GM12878 (cell line): ENCODE measurements at regions not wholly inside any gene's neighbourhood (a gene's known extent, or its start where the extent isn't known, plus 50 kb on each side); places are given as distances from the start of the nearest gene placed in this dataset.

ENCODE experiments used
- ATAC-seq: fragments of 200-7000 bp; cut with Tn5 transposase; 3 replicates; pipeline ENCODE4 v1.9.1; 2020; ENCODE audit warnings: mild to moderate bottlenecking, moderate library complexity
- BruUV-seq: library from RNA; stranded (reverse); fragments of 400-500 nt; replicated peaks from 2 replicates; lab custom pipeline; 2021; lab: Mats Ljungman, UMichigan
- CTCF ChIA-PET: fragments of 300-600 bp; sonication (Branson Sonifier 250); formaldehyde crosslinking; extraction: SDS; loops from one replicate; lab custom pipeline; 2021; ENCODE audit warnings: inconsistent platforms; lab: Yijun Ruan, JAX
- POLR2A ChIA-PET: fragments of 350-600 bp; formaldehyde crosslinking; extraction: SDS; loops from one replicate; lab custom pipeline; 2021; ENCODE audit warnings: inconsistent platforms; lab: Charles Lee
- RAD21 ChIA-PET: fragments of 300-600 bp; sonication (Branson Sonifier 250); formaldehyde crosslinking; loops from one replicate; lab custom pipeline; 2023; ENCODE audit warnings: antibody characterized with exemption; ENCODE audit not compliant: unreplicated experiment; lab: Charles Lee
- SMC1A ChIA-PET: fragments of 300-600 bp; sonication (Branson Sonifier 250); formaldehyde crosslinking; loops from one replicate; lab custom pipeline; 2023; ENCODE audit not compliant: unreplicated experiment, uncharacterized antibody; lab: Charles Lee
- DNase-seq: peaks from one replicate; pipeline ENCODE4 v3.0.0-alpha.2; 2011; ENCODE audit warnings: low read depth, low spot score
- FAIRE-seq: peaks from 3 replicates; lab custom pipeline; 2011; peaks lifted over from hg19 to GRCh38; lab: Jason Lieb, UNC
- H2AFZ ChIP-seq: 2 replicates; pipeline ENCODE4 v1.6.0; 2011; ENCODE audit warnings: low read depth, low read length, control low read depth; ENCODE audit not compliant: control insufficient read depth
- H3K27ac ChIP-seq: 2 replicates; pipeline ENCODE4 v1.5.1; 2011; ENCODE audit warnings: control low read depth; ENCODE audit not compliant: control insufficient read depth, insufficient read depth
- H3K27me3 ChIP-seq, 2 experiments: replicated peaks in 1 of 2; 2 replicates each; pipeline versions ENCODE4 v1.6.0 to v1.6.1; 2011; ENCODE audit warnings: low read length in 1 of 2; ENCODE audit not compliant: control insufficient read depth in 2 of 2, insufficient read depth in 2 of 2
- H3K36me3 ChIP-seq, 2 experiments: 2 replicates each; pipeline ENCODE4 v1.5.1; 2011; ENCODE audit warnings: low read length in 1 of 2; ENCODE audit not compliant: control insufficient read depth in 2 of 2, insufficient read depth in 2 of 2
- H3K4me1 ChIP-seq: 2 replicates; pipeline ENCODE4 v1.6.1; 2011; ENCODE audit warnings: mild to moderate bottlenecking, low read length, moderate library complexity, mixed read lengths; ENCODE audit not compliant: control insufficient read depth, insufficient read depth
- H3K4me2 ChIP-seq: 2 replicates; pipeline ENCODE4 v1.6.0; 2011; ENCODE audit warnings: control low read depth; ENCODE audit not compliant: control insufficient read depth, insufficient read depth
- H3K4me3 ChIP-seq: fragments of 200-600 bp; sonication (generic); 2 replicates; pipeline ENCODE4 v1.5.1; 2016
- H3K79me2 ChIP-seq: 2 replicates; pipeline ENCODE4 v1.6.0; 2011; ENCODE audit warnings: low read length; ENCODE audit not compliant: control insufficient read depth, insufficient read depth
- H3K9ac ChIP-seq: 2 replicates; pipeline ENCODE4 v1.8.0; 2011; ENCODE audit warnings: low read length, control low read depth, mixed read lengths; ENCODE audit not compliant: control insufficient read depth, insufficient read depth
- H3K9me3 ChIP-seq: replicated peaks from 3 replicates; pipeline ENCODE4 v1.5.1; 2011; ENCODE audit warnings: mild to moderate bottlenecking, low read length; ENCODE audit not compliant: control insufficient read depth, insufficient read depth
- H4K20me1 ChIP-seq: 2 replicates; pipeline ENCODE4 v1.6.0; 2011; ENCODE audit not compliant: control insufficient read depth, insufficient read depth
- CHD1 ChIP-seq: IDR thresholded peaks from 2 replicates; pipeline ENCODE4 v1.6.1; 2012; ENCODE audit warnings: low read depth, low read length, improper control_type of control experiment
- EED ChIP-seq: sonication (generic); IDR thresholded peaks from 2 replicates; pipeline ENCODE4 v1.6.1; 2016; ENCODE audit warnings: antibody characterized with exemption, low read depth
- IRF4 ChIP-seq: IDR thresholded peaks from 2 replicates; pipeline ENCODE4 v1.6.1; 2011; ENCODE audit warnings: low read depth, low read length
- JUNB ChIP-seq: IDR thresholded peaks from 2 replicates; pipeline ENCODE4 v1.6.1; 2016; ENCODE audit warnings: antibody characterized with exemption, mild to moderate bottlenecking
- JUND ChIP-seq: IDR thresholded peaks from 2 replicates; pipeline ENCODE4 v1.6.1; 2012; ENCODE audit warnings: low read depth, mild to moderate bottlenecking, low read length, improper control_type of control experiment, moderate library complexity
- KLF5 ChIP-seq: fragments of 450-650 bp; IDR thresholded peaks from 2 replicates; pipeline ENCODE4 v1.6.1; 2014; ENCODE audit warnings: mild to moderate bottlenecking; ENCODE audit not compliant: partially characterized antibody
- MXI1 ChIP-seq: fragments of 150-350 bp; IDR thresholded peaks from 2 replicates; pipeline ENCODE4 v1.6.1; 2011; ENCODE audit warnings: low read depth, mild to moderate bottlenecking, inconsistent platforms, low read length, improper control_type of control experiment
- NFYB ChIP-seq: IDR thresholded peaks from 2 replicates; pipeline ENCODE4 v1.6.1; 2011; ENCODE audit warnings: low read depth, mild to moderate bottlenecking, low read length, improper control_type of control experiment, moderate library complexity; ENCODE audit not compliant: insufficient read depth
- NKRF ChIP-seq: fragments of 450-650 bp; conservative IDR thresholded peaks from 2 replicates; pipeline ENCODE4 v1.6.1; 2017; ENCODE audit warnings: mild to moderate bottlenecking, moderate library complexity
- POLR2AphosphoS2 ChIP-seq: IDR thresholded peaks from 2 replicates; pipeline ENCODE4 v1.6.1; 2011; ENCODE audit warnings: low read depth, mild to moderate bottlenecking, low read length, improper control_type of control experiment, moderate library complexity
- RBBP5 ChIP-seq: fragments of 200-600 bp; sonication (generic); conservative IDR thresholded peaks from 2 replicates; pipeline ENCODE4 v1.6.1; 2016
- RCOR1 ChIP-seq: conservative IDR thresholded peaks from 2 replicates; pipeline ENCODE4 v1.6.1; 2012; ENCODE audit warnings: low read depth, low read length, improper control_type of control experiment
- SUZ12 ChIP-seq: fragments of 200-600 bp; sonication (generic); IDR thresholded peaks from one replicate; pipeline ENCODE4 v1.6.1; 2018; ENCODE audit warnings: antibody characterized with exemption, mild to moderate bottlenecking; ENCODE audit not compliant: unreplicated experiment
- ZNF217 ChIP-seq: fragments of 450-650 bp; IDR thresholded peaks from 2 replicates; pipeline ENCODE4 v1.6.1; 2017; ENCODE audit warnings: antibody characterized with exemption, mild to moderate bottlenecking
- ZNF384 ChIP-seq: IDR thresholded peaks from 2 replicates; pipeline ENCODE4 v1.6.1; 2012; ENCODE audit warnings: low read depth, mild to moderate bottlenecking, low read length, improper control_type of control experiment, borderline replicate concordance
- ZNF592 ChIP-seq: fragments of 450-650 bp; IDR thresholded peaks from 2 replicates; pipeline ENCODE4 v1.6.1; 2017; ENCODE audit warnings: mild to moderate bottlenecking, moderate library complexity
- WGBS: methylation state at CpG from one replicate; pipeline ENCODE4 v1.1.6; 2016; ENCODE audit warnings: low lambda C conversion rate; ENCODE audit not compliant: insufficient replicate concordance, insufficient coverage; ENCODE audit errors: missing lambda C conversion rate; 5-methylcytosine and 5-hydroxymethylcytosine counted together
- in situ Hi-C: fragments of 300-500 bp; cut with MboI; formaldehyde crosslinking; loops from 9 replicates; pipeline ENCODE4 v1.14.3; 2018; ENCODE audit warnings: mixed read lengths
- intact Hi-C: fragments of 100-400 bp; cut with micrococcal nuclease; formaldehyde crosslinking; loops from one replicate; pipeline ENCODE4 v1.14.2; 2022; ENCODE audit not compliant: unreplicated experiment
- TF ChIP-seq, protein P1 (sequence below): fragments of 450-650 bp; IDR thresholded peaks from 2 replicates; pipeline ENCODE4 v1.6.1; 2017; ENCODE audit warnings: antibody characterized with exemption, mild to moderate bottlenecking, moderate library complexity

DNA sequence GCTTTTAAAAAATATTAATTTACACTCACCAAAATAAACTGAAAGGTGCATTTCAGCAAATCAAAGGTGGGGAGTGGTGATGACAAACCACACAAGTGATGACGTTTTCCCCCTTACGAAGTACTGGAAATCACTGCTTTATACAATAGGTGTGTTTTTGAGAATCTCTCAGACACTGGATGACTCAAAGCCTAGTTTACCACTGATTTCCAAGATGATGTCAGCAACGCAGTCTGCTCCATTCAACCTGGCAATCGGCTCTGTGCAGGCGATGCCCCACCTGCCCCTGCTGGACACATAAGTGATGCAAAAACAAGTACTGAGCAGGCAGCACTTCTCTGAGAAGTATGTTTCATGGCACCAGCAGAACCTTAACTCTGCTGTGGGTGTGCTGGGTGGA is 114.4 kb downstream of the SOD2 start (continued):
- TF ChIP-seq ZNF217 (no peak), MXI1 (no peak), POLR2AphosphoS2 (no peak), RBBP5 (no peak), IRF4 (no peak), EED (no peak), RCOR1 (no peak), JUND (no peak), CHD1 (no peak), NFYB (no peak), SUZ12 (no peak)

- ChIA-PET RAD21 (no interaction called here), SMC1A (no interaction called here), CTCF (no interaction called here), POLR2A (no interaction called here)
- DNase-seq, result no peak
- FAIRE-seq, result no peak
- H3K9me3 ChIP-seq, result no peaks in the 10 kb centered on the region
- BruUV-seq, result no TSS peak
- 0 out of 4 replicates have a peak, but pooled peaks cover 0 to 4% of the 10 kb centered on the region in 2 experiments for H3K27me3 ChIP-seq
- H2AFZ ChIP-seq, result no peak overlapping the region
- no peaks in the 10 kb centered on the region for H3K36me3 ChIP-seq
- H4K20me1 ChIP-seq, result no peaks in the 10 kb centered on the region
- no peak overlapping the region for H3K4me2 ChIP-seq
- in situ Hi-C loops (no loop called here), intact Hi-C loops (no loop called here)
- WGBS, result 49% methylated on average over 5 of the region's 5 CpGs
- H3K4me1 ChIP-seq, result no peaks in the 10 kb centered on the region
- no peaks in the 10 kb centered on the region for H3K79me2 ChIP-seq
- no peak overlapping the region for H3K27ac ChIP-seq
- no peak for ATAC-seq
- no peak overlapping the region for H3K4me3 ChIP-seq
- no peak overlapping the region for H3K9ac ChIP-seq
- TF ChIP-seq KLF5, result no peak
- TF ChIP-seq, protein P1, sequence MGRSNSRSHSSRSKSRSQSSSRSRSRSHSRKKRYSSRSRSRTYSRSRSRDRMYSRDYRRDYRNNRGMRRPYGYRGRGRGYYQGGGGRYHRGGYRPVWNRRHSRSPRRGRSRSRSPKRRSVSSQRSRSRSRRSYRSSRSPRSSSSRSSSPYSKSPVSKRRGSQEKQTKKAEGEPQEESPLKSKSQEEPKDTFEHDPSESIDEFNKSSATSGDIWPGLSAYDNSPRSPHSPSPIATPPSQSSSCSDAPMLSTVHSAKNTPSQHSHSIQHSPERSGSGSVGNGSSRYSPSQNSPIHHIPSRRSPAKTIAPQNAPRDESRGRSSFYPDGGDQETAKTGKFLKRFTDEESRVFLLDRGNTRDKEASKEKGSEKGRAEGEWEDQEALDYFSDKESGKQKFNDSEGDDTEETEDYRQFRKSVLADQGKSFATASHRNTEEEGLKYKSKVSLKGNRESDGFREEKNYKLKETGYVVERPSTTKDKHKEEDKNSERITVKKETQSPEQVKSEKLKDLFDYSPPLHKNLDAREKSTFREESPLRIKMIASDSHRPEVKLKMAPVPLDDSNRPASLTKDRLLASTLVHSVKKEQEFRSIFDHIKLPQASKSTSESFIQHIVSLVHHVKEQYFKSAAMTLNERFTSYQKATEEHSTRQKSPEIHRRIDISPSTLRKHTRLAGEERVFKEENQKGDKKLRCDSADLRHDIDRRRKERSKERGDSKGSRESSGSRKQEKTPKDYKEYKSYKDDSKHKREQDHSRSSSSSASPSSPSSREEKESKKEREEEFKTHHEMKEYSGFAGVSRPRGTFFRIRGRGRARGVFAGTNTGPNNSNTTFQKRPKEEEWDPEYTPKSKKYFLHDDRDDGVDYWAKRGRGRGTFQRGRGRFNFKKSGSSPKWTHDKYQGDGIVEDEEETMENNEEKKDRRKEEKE, result no peak
- TF ChIP-seq JUNB, result no peak
- TF ChIP-seq ZNF384, result no peak
- TF ChIP-seq NKRF, result no peak
- no peak for TF ChIP-seq ZNF592
These were observed 115.5 kb downstream of the SOD2 start for GRCh38 chr6:159577564-159577963.
